ENCODE measurements at regions not wholly inside any gene's neighbourhood (a gene's known extent, or its start where the extent isn't known, plus 50 kb on each side); places are given as distances from the start of the nearest gene placed in this dataset.

GRCh38 chr10:133020193-133020817 lies 67.4 kb upstream of the ADGRA1 start:
- DNase-seq (ENCODE audit: low spot score) = no peak
- no peak for TF ChIP-seq CTCF (IDR thresholded peaks at IDR 0.05)
- no peak overlapping the region for H3K27ac ChIP-seq
- H3K4me3 ChIP-seq = no peak overlapping the region

GRCh38 chr10:133019651-133020050 lies 68.1 kb upstream of the ADGRA1 start:
- no peak for TF ChIP-seq CTCF (IDR thresholded peaks at IDR 0.05)
- Histone ChIP-seq H3K27ac (no peak overlapping the region), H3K4me3 (no peak overlapping the region)
- DNase-seq (ENCODE audit: low spot score) = no peak

- Histone ChIP-seq H3K4me3 (no peak overlapping the region), H3K27ac (no peak overlapping the region)
- no peak for TF ChIP-seq CTCF (IDR thresholded peaks at IDR 0.05)
- DNase-seq (ENCODE audit: low spot score) = no peak
Observed at GRCh38 chr10:133019191-133019590, 68.5 kb upstream of the ADGRA1 start.

- no peak overlapping the region for H3K27ac ChIP-seq
- no peak overlapping the region for H3K4me3 ChIP-seq
- no peak for DNase-seq (ENCODE audit: low spot score)
- no peak for TF ChIP-seq CTCF (IDR thresholded peaks at IDR 0.05)
Observed at GRCh38 chr10:133018491-133018890, 69.2 kb upstream of the ADGRA1 start.

GRCh38 chr10:133017203-133017601 lies 70.5 kb upstream of the ADGRA1 start:
- DNase-seq (ENCODE audit: low spot score) = no peak
- no peak overlapping the region for H3K27ac ChIP-seq
- H3K4me3 ChIP-seq = no peak overlapping the region
- no peak for TF ChIP-seq CTCF (IDR thresholded peaks at IDR 0.05)

GRCh38 chr10:133016493-133017202 lies 71.1 kb upstream of the ADGRA1 start:
- no peak for TF ChIP-seq CTCF (IDR thresholded peaks at IDR 0.05)
- DNase-seq (ENCODE audit: low spot score) = no peak
- H3K27ac ChIP-seq = no peak overlapping the region
- no peak overlapping the region for H3K4me3 ChIP-seq

All from coronary artery (tissue), 2 donors.